ENCODE measurements at regions not wholly inside any gene's neighbourhood (a gene's known extent, or its start where the extent isn't known, plus 50 kb on each side); places are given as distances from the start of the nearest gene placed in this dataset.
"Not testable (repeated sequence)": the region's sequence is repeated elsewhere in the genome, so short reads cannot be mapped to it uniquely, and the experiment has no call there.

- in situ Hi-C loops (cut with HindIII; ENCODE audit: low pct_unique_long_range_greater_than_20kb, low sequenced_read_pairs), result no loop called here
- DNase-seq (ENCODE audit: low read depth), result no peak
These were observed 331.9 kb downstream of the HTR1B start for GRCh38 chr6:77131426-77131825.

DNA sequence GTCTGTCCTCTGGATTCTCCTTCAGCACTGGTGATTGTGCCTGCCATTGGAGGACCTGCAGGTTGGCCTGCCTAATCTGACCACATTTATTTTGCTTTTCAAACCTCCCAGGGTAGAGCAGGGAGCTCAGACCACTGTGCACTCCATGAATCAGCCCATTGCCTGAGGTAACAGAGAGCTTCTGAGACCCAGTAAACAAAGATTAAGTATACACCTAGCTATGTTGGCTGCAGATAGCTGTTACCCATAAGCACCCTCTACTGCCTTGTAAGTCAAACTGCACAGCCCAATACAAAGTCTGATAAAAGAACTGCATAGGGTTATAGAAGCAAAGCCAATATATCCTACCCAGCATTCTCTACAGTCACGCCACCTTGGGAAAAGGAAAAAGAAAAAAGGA lies 338.7 kb downstream of the HTR1B start:
- in situ Hi-C loops (cut with HindIII; ENCODE audit: low pct_unique_long_range_greater_than_20kb, low sequenced_read_pairs), result no loop called here
- DNase-seq (ENCODE audit: low read depth), result no peak

- in situ Hi-C loops (cut with HindIII; ENCODE audit: low pct_unique_long_range_greater_than_20kb, low sequenced_read_pairs), result no loop called here
- no peak for DNase-seq (ENCODE audit: low read depth)
These were observed 339.8 kb downstream of the HTR1B start for GRCh38 chr6:77123527-77123926.

DNA sequence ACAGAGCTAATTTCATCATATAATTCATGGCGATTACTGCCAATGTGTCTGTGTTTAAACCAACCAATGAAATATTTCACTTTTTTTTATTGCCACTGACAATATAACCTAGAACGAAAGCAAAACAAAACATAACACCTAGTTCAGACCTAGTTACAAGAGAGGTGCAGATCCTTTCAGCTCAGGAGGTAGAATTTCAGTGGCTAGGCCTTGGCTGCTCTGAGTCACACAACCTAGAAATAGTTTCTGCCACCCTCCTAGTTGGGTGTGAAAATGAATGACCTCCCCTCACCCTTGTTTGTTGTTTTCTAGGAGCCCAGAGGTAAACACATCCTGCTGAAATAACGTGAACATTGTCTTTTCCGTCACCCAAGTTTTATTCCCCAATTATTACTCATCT lies 356.3 kb downstream of the HTR1B start:
- in situ Hi-C loops (cut with HindIII; ENCODE audit: low pct_unique_long_range_greater_than_20kb, low sequenced_read_pairs), result no loop called here
- no peak for DNase-seq (ENCODE audit: low read depth)

DNA sequence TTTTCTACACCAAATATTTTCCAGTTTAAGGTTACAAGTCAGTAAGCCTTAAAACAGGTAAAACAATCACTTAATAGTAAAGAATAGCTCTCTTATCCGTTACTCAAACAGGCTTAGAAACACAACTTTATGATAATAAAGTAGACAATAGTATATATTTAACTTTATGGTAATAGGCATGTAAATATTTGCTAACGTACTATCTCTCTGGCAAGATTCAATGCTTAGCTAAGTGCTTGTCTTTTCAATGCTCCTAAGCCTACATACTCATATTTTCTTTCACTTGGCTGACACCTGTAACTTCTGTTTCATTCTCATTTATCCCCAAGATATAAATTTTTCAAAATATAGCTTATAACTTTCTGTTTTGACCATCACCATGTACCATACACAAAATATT lies 358.2 kb downstream of the HTR1B start:
- no peak for DNase-seq (ENCODE audit: low read depth)
- in situ Hi-C loops (cut with HindIII; ENCODE audit: low pct_unique_long_range_greater_than_20kb, low sequenced_read_pairs), result no loop called here

GRCh38 chr6:77097940-77098339 lies 365.4 kb downstream of the HTR1B start:
- no peak for DNase-seq (ENCODE audit: low read depth)
- in situ Hi-C loops (cut with HindIII; ENCODE audit: low pct_unique_long_range_greater_than_20kb, low sequenced_read_pairs), result no loop called here

DNA sequence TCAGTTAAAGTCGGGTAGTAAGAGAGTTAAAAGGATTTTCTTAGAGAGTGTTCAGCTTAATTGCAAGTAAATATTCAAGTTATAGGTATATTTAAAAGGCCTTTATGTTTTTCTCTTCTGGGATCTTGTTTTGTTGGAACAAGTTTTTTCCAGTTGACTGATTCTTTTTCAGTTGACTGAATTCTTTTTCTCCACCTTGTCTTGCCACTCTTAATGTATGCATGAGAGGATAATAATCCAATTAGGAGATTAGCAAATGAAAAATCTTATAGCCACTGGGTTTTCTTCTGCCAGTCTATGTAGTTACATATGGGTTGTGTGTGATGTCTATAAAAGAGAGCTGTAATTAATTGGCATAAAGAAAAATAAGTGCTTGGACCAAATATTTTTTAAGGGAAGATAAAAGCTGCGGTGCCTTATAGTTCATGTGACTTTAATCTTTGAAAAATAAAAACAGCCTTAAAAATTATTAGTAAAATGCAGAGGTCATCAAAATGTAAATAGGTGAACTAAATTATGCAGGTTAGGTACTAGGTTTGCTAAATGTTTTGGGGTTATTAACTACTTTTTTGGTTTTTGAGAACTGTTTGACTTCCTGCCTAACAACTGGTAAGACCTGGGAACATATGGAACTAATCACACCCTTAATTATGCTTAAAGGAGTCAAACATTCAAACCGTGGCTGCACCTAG lies 367.2 kb downstream of the HTR1B start:
- DNase-seq (ENCODE audit: low read depth), result no peak
- in situ Hi-C loops (cut with HindIII; ENCODE audit: low pct_unique_long_range_greater_than_20kb, low sequenced_read_pairs), result no loop called here

DNA sequence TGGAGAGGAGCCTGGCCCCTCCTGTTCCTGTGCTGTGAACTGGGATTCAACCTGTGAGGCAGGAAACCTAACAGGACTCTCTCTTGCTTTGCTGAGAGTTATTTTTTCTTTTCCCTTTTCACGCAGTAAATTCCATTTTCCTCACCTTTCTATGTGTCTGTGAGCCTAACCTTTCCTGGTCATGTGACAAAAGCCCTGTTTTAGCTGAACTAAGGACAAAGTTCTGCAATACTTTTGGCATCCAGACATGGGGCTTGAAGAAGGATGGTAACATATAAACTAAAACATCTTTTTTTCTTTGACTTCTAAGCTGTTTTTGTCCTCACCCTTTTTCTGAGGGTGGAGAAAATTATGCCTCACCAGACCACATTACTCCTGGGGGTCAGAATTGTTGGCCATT lies 368.5 kb downstream of the HTR1B start:
- DNase-seq (ENCODE audit: low read depth), result no peak
- in situ Hi-C loops (cut with HindIII; ENCODE audit: low pct_unique_long_range_greater_than_20kb, low sequenced_read_pairs), result no loop called here

- no peak for DNase-seq (ENCODE audit: low read depth)
- in situ Hi-C loops (cut with HindIII; ENCODE audit: low pct_unique_long_range_greater_than_20kb, low sequenced_read_pairs), result no loop called here
These were observed 370.3 kb downstream of the HTR1B start for GRCh38 chr6:77092971-77093370.

DNA sequence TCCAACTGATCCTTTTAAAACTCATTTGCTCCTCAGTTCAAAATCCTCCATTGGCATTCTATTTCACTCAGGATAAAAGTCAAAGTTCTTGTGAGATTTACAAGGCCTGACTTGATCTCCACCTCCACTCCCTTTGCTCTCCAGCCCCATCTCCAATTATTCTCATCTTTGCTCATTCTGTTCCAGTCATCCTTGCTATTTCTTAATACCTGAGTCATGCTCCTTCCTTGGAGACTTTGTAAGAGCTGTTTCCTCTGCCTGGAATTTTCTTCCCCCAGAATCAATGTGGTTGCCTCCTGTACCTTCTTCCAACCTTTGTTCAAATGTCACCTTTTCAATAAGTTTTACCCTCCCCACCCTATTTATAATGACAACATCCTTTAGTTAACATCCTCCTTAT lies 373.5 kb downstream of the HTR1B start:
- in situ Hi-C loops (cut with HindIII; ENCODE audit: low pct_unique_long_range_greater_than_20kb, low sequenced_read_pairs), result no loop called here
- DNase-seq (ENCODE audit: low read depth), result no peak

GRCh38 chr6:77087794-77088318 lies 375.4 kb downstream of the HTR1B start:
- DNase-seq (ENCODE audit: low read depth); in situ Hi-C loops (cut with HindIII; ENCODE audit: low pct_unique_long_range_greater_than_20kb, low sequenced_read_pairs): not testable (repeated sequence)

GRCh38 chr6:77074037-77074713 lies 389.1 kb downstream of the HTR1B start:
- no peak for DNase-seq (ENCODE audit: low read depth)
- in situ Hi-C loops (cut with HindIII; ENCODE audit: low pct_unique_long_range_greater_than_20kb, low sequenced_read_pairs), result no loop called here

- in situ Hi-C loops (cut with HindIII; ENCODE audit: low pct_unique_long_range_greater_than_20kb, low sequenced_read_pairs), result no loop called here
- DNase-seq (ENCODE audit: low read depth), result no peak
These were observed 389.9 kb downstream of the HTR1B start for GRCh38 chr6:77073410-77073760.

GRCh38 chr6:77072694-77073409 lies 390.4 kb downstream of the HTR1B start:
- no peak for DNase-seq (ENCODE audit: low read depth)
- in situ Hi-C loops (cut with HindIII; ENCODE audit: low pct_unique_long_range_greater_than_20kb, low sequenced_read_pairs), result no loop called here

DNA sequence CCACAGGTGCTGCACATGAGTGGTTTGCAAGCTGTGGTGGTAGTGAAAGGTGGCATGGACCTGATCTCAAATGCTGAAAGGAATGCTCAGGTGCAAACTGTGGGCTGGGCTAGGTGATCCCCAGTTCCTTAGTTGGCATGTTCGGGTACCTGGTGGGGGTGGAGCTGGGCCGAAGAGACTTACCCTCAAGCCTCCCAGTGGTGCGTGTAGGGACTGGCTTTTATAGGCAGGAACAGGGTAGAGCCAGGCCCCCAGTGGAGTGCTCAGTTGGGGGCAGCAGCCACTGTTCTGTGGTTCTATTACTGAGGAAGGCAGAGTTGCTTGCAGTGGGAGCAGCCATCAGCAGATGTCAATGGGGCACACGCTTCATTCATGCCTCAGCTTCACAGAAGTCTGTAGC lies 399.8 kb downstream of the HTR1B start:
- DNase-seq (ENCODE audit: low read depth), result no peak
- in situ Hi-C loops (cut with HindIII; ENCODE audit: low pct_unique_long_range_greater_than_20kb, low sequenced_read_pairs), result no loop called here

DNA sequence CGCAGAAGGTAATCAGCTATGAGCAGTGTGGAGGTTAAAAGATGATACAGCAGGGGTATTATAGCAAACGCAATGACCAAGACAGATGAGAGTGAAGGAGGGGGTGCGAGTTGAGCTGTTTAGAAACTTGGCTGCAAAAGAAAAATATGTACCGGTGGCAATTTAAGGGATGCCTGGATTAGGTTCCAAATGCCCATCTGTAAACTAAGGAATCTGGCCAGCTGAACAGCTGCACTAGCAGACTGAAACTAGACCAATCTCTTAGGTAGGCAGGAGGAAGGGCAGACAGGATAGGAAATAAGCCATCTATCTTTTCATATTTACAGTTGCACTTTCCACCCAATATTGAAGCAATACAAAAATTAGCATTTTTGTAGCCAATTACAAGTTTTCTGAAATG lies 407.6 kb downstream of the HTR1B start:
- in situ Hi-C loops (cut with HindIII; ENCODE audit: low pct_unique_long_range_greater_than_20kb, low sequenced_read_pairs), result no loop called here

DNA sequence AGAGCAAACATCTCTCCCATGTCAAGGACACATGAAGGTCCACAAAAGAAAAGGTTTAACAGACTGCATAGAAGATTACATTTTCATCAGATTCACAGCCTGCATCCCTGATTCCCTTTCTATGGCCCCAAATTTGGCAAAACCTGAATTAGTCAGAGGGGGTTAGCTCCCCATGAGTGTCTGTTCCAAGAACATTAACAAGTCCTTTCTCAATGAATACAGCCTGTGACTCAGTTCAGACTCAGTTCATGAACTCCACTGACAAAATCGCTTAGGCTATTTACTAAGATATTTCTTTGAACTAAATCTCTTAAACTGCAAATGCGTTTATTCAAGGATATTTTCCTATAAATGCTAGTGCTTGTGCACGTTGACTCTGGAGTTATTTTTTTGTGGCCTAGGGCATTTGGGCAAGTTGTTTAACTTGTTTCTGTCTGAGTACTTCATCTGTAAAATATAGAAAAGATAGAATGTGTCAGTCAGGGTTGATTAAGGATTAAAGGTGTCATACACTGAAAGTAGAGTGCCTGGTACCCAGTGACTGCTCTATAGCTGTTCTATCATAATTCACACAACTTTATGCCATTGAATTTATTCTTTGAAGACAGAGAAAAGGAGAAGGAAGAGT lies 422.6 kb downstream of the HTR1B start:
- no peak for DNase-seq (ENCODE audit: low read depth)
- in situ Hi-C loops (cut with HindIII; ENCODE audit: low pct_unique_long_range_greater_than_20kb, low sequenced_read_pairs), result no loop called here

More for the DNA sequence above, 407.6 kb downstream of the HTR1B start:
- DNase-seq (ENCODE audit: low read depth), result no peak

DNA sequence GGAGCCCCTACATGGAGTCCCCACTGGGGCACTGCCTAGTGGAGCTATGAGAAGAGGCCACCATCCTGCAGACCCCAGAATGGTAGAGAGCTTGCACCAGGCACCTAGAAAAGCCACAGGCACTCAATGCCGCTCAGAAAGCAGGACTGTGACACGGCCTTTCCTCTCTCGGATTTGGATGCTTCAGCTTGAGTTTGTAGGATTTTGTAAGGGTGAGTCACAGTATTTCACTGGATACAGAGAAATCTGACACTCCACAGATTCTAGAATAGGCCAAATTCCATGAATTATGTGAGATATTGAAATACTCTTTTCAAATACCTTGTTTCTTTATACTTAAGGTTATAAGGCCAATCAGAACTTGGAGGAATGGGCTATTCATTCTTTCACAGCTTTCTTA lies 424.5 kb downstream of the HTR1B start:
- in situ Hi-C loops (cut with HindIII; ENCODE audit: low pct_unique_long_range_greater_than_20kb, low sequenced_read_pairs), result no loop called here
- no peak for DNase-seq (ENCODE audit: low read depth)

- DNase-seq (ENCODE audit: low read depth), result no peak
- in situ Hi-C loops (cut with HindIII; ENCODE audit: low pct_unique_long_range_greater_than_20kb, low sequenced_read_pairs), result no loop called here
These were observed 425.9 kb downstream of the HTR1B start for GRCh38 chr6:77037439-77037838.

Data from Caki2 (cell line).